ENCODE measurements at regions not wholly inside any gene's neighbourhood (a gene's known extent, or its start where the extent isn't known, plus 50 kb on each side); places are given as distances from the start of the nearest gene placed in this dataset.

DNA sequence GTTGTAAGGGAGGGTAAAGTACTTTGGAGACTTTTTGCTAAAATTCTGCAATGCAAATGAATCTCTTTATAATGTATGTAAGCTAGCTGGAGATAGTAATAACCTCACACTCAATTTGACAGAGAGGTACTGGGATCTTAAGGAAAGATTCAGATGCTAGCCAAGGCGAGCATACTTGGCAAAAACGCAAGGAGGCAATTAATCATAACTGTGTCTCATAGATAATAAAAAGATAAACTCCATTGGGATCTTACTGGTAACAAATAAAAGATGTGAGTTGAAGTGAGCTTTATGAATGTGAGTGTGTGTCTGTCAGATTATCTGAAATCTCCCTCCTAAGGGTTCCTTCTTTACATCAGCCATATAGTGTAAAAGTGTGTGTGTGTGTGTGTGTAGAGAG is 533.0 kb downstream of the TMX3 start:
- H3K27me3 Mint-ChIP-seq (ENCODE audit: unreplicated experiment) = no peaks in the 10 kb centered on the region
- peaks cover 2% of the 10 kb centered on the region for H3K9me3 Mint-ChIP-seq (ENCODE audit: unreplicated experiment)
- H3K4me1 Mint-ChIP-seq (ENCODE audit: low read depth, unreplicated experiment) = peaks cover 15% of the 10 kb centered on the region
- H3K4me3 Mint-ChIP-seq (ENCODE audit: unreplicated experiment) = no peak overlapping the region
- no peaks in the 10 kb centered on the region for H3K36me3 Mint-ChIP-seq (ENCODE audit: unreplicated experiment)
- TF ChIP-seq, protein P1, sequence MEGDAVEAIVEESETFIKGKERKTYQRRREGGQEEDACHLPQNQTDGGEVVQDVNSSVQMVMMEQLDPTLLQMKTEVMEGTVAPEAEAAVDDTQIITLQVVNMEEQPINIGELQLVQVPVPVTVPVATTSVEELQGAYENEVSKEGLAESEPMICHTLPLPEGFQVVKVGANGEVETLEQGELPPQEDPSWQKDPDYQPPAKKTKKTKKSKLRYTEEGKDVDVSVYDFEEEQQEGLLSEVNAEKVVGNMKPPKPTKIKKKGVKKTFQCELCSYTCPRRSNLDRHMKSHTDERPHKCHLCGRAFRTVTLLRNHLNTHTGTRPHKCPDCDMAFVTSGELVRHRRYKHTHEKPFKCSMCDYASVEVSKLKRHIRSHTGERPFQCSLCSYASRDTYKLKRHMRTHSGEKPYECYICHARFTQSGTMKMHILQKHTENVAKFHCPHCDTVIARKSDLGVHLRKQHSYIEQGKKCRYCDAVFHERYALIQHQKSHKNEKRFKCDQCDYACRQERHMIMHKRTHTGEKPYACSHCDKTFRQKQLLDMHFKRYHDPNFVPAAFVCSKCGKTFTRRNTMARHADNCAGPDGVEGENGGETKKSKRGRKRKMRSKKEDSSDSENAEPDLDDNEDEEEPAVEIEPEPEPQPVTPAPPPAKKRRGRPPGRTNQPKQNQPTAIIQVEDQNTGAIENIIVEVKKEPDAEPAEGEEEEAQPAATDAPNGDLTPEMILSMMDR (IDR thresholded peaks at IDR 0.05; ENCODE audit: partially characterized antibody, unreplicated experiment) = no peak
- no peak overlapping the region for H3K27ac Mint-ChIP-seq (ENCODE audit: unreplicated experiment)
- no peak for DNase-seq

DNA sequence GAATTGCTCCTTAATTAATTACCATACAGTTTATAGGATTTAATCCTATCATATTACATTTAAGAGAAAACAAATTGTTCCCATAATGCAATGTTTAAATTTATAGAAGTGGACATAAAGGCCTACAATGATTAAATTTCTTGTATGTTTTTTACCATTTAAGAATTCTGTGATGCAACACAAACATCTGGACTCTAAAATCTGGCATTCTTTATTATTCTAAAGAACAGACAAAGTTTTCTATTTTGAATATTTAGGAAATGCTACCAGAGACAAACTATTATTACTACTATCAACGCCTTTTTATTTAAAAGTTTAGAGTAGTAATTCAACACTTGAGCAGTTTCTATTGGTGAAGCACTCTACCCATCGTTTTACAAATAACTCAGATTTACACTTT is 535.1 kb downstream of the TMX3 start:
- DNase-seq = no peak
- H3K36me3 Mint-ChIP-seq (ENCODE audit: unreplicated experiment) = no peaks in the 10 kb centered on the region
- H3K4me1 Mint-ChIP-seq (ENCODE audit: low read depth, unreplicated experiment) = peaks cover 15% of the 10 kb centered on the region
- TF ChIP-seq, protein P1 (IDR thresholded peaks at IDR 0.05; ENCODE audit: partially characterized antibody, unreplicated experiment) = no peak
- H3K4me3 Mint-ChIP-seq (ENCODE audit: unreplicated experiment) = no peak overlapping the region
- H3K27me3 Mint-ChIP-seq (ENCODE audit: unreplicated experiment) = no peaks in the 10 kb centered on the region
- H3K9me3 Mint-ChIP-seq (ENCODE audit: unreplicated experiment) = peaks cover 2% of the 10 kb centered on the region
- H3K27ac Mint-ChIP-seq (ENCODE audit: unreplicated experiment) = peak overlapping the region; percentile 24

DNA sequence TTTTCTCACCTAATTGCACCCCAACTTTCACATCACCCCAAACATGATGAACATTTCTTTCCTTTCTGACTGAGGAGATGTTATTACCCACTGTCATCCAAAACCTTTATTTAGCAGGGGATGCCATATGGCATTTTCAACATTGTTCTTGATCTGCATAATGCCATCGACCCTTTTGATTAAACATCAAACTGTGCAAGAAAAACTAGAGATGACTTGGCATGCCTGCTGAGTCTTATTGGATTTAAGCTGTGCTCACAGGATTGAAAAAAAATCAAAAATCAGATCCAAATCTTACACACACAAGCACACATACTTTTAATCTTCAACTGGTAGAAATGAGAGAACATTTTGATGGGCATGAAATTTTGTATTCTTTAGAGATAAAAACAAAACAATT is 536.0 kb downstream of the TMX3 start:
- Mint-ChIP-seq H3K36me3 (ENCODE audit: unreplicated experiment) (no peaks in the 10 kb centered on the region), H3K27ac (ENCODE audit: unreplicated experiment) (no peak overlapping the region), H3K4me3 (ENCODE audit: unreplicated experiment) (no peak overlapping the region), H3K9me3 (ENCODE audit: unreplicated experiment) (peaks cover 2% of the 10 kb centered on the region), H3K27me3 (ENCODE audit: unreplicated experiment) (no peaks in the 10 kb centered on the region), H3K4me1 (ENCODE audit: low read depth, unreplicated experiment) (peaks cover 15% of the 10 kb centered on the region)
- TF ChIP-seq, protein P1 (IDR thresholded peaks at IDR 0.05; ENCODE audit: partially characterized antibody, unreplicated experiment) = no peak
- DNase-seq = no peak

DNA sequence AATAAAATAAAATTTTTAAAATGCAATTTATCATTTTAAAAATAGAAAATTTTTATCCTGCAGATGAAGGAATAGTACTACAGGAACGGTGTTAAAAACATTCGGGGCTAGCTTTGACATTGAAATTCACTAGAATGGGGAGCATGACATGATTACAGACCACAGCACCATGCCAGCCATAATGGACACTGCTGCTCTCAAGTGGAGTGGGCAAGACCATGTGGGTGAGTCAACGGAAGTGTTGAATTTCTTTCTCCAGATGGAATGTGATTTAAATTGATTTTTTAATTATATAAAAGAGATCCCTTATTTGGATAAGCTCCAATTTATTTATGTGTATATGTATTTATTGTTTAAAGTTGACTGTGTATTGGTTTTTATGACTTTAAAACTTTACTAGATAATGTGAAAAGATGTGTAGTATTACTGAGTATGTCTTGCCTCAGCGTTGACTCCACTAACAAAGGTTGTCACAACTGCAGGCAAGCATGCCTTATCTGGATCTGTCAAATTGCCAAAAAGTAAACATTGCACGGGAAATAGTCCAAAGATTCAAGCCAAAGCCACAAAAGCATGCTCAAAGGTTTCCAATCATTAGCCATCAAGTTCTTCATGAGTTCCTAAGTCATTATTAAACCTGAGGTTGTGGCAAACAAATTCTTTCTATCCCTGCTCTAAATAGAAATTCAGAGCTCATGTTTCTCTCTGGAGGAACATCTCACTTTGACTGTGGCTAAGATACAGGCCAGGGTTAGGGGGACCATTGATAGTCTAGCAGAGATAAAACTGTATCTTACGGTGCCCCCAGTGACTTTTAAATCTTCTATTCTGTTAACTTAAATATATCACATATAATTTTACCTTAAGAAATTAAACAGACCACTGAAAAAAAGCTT is 536.9 kb downstream of the TMX3 start:
- no peak overlapping the region for H3K27ac Mint-ChIP-seq (ENCODE audit: unreplicated experiment)
- no peaks in the 10 kb centered on the region for H3K27me3 Mint-ChIP-seq (ENCODE audit: unreplicated experiment)
- DNase-seq = no peak
- peaks cover 2% of the 10 kb centered on the region for H3K9me3 Mint-ChIP-seq (ENCODE audit: unreplicated experiment)
- TF ChIP-seq, protein P1 (IDR thresholded peaks at IDR 0.05; ENCODE audit: partially characterized antibody, unreplicated experiment) = no peak
- no peak overlapping the region for H3K4me3 Mint-ChIP-seq (ENCODE audit: unreplicated experiment)
- no peaks in the 10 kb centered on the region for H3K36me3 Mint-ChIP-seq (ENCODE audit: unreplicated experiment)
- peaks cover 15% of the 10 kb centered on the region for H3K4me1 Mint-ChIP-seq (ENCODE audit: low read depth, unreplicated experiment)

DNA sequence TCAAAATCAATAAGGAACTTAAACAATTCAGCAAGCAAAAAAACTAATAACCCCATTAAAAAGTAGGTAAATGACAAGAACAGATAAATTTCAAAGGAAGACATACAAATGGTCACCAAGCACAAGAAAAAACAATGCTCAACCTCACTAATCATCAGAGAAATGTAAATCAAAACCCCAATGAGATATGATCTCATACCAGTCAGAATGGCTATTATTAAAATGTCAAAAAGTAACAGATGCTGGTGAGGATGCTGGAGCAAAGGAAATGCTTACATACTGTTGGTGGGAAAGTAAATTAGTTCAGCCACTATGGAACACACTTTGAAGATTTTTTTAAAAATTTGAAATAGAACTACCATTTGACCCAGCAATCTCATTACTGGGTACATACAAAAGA is 538.0 kb downstream of the TMX3 start:
- Mint-ChIP-seq H3K4me1 (ENCODE audit: low read depth, unreplicated experiment) (peaks cover 15% of the 10 kb centered on the region), H3K4me3 (ENCODE audit: unreplicated experiment) (no peak overlapping the region)

More for the DNA sequence above, 538.0 kb downstream of the TMX3 start:
- H3K9me3 Mint-ChIP-seq (ENCODE audit: unreplicated experiment) = peaks cover 2% of the 10 kb centered on the region
- H3K27ac Mint-ChIP-seq (ENCODE audit: unreplicated experiment) = no peak overlapping the region
- no peak for DNase-seq
- TF ChIP-seq, protein P1 (IDR thresholded peaks at IDR 0.05; ENCODE audit: partially characterized antibody, unreplicated experiment) = no peak
- H3K27me3 Mint-ChIP-seq (ENCODE audit: unreplicated experiment) = no peaks in the 10 kb centered on the region
- H3K36me3 Mint-ChIP-seq (ENCODE audit: unreplicated experiment) = no peaks in the 10 kb centered on the region

Measured in glutamatergic neuron (in vitro differentiated cells).